IMR-90 (cell line): ENCODE measurements at regions not wholly inside any gene's neighbourhood (a gene's known extent, or its start where the extent isn't known, plus 50 kb on each side); places are given as distances from the start of the nearest gene placed in this dataset.

ENCODE experiments used
- CEBPB ChIP-seq: IDR thresholded peaks from 2 replicates; pipeline ENCODE4 v1.6.1; 2012; ENCODE audit warnings: low read depth, low read length, improper control_type of control experiment
- CTCF ChIP-seq: conservative IDR thresholded peaks from 2 replicates; pipeline ENCODE4 v1.5.1; 2012; ENCODE audit warnings: mild to moderate bottlenecking, low read depth, low read length, improper control_type of control experiment
- MAFK ChIP-seq: IDR thresholded peaks from 2 replicates; pipeline ENCODE4 v1.6.1; 2012; ENCODE audit warnings: low read depth, low read length, improper control_type of control experiment
- MAZ ChIP-seq: IDR thresholded peaks from 2 replicates; pipeline ENCODE4 v1.6.1; 2012; ENCODE audit warnings: low read depth, mild to moderate bottlenecking, low read length, improper control_type of control experiment, moderate library complexity, borderline replicate concordance
- RAD21 ChIP-seq: IDR thresholded peaks from 2 replicates; pipeline ENCODE4 v1.6.1; 2012; ENCODE audit warnings: low read length, improper control_type of control experiment

GRCh38 chr5:2640717-2641116 lies 110.8 kb downstream of the IRX2 start:
- TF ChIP-seq CTCF (no peak), MAFK (no peak), MAZ (no peak), RAD21 (no peak), CEBPB (no peak)
